ENCODE measurements at regions not wholly inside any gene's neighbourhood (a gene's known extent, or its start where the extent isn't known, plus 50 kb on each side); places are given as distances from the start of the nearest gene placed in this dataset.

DNA sequence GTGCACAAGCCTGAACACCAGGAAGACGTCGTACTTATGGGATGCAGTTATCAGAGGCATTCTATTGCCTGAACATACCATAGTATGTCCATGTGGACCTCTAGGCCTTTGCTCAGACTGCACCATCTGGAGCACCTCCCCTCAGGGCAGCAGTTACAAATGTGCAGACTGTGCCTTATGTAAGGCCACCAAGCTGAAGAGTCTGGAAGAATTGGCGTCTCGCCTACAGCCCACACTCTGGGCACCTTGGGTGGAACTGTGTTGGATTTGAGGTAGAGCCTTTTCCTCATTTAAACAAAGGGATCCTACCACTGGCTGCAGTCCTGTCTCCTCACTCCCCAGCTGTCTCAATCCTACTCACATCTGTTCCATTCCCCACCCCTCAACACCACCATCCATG, 204.3 kb upstream of the FRMD6 start:
- H3K4ac ChIP-seq (replicated peaks; ENCODE audit: insufficient read length, low read depth, low read length): no peak overlapping the region
- H2BK15ac ChIP-seq (ENCODE audit: low read length): no peak overlapping the region
- CTCF ChIA-PET (ENCODE audit: partially characterized antibody): interaction anchor here (1.3 to 1.7 kb wide), 2 partner anchors 15 to 164 kb away, joined by 3 to 4 read pairs; no protein-coding TSS in a partner anchor
- H4K91ac ChIP-seq (replicated peaks; ENCODE audit: insufficient read length, low read length): no peak overlapping the region
- no peak overlapping the region for H2BK5ac ChIP-seq (ENCODE audit: low read depth, low read length)
- no peaks in the 10 kb centered on the region for H3K4me1 ChIP-seq (replicated peaks in 1 of 4; ENCODE audit: control insufficient read depth in 3 of 4, insufficient read depth in 4 of 4, low read length in 3 of 4)
- no peaks in the 10 kb centered on the region for H3K9me3 ChIP-seq (ENCODE audit: insufficient read depth in 2 of 2, low read depth in 1 of 2, low read length in 1 of 2)
- no peak for DNase-seq (ENCODE audit: low read depth in 1 of 2, low spot score in 2 of 2)
- H3K36me3 ChIP-seq (ENCODE audit: control insufficient read depth in 2 of 4, insufficient read depth in 4 of 4, low read length in 3 of 4): no peaks in the 10 kb centered on the region
- no peaks in the 10 kb centered on the region for H3K79me1 ChIP-seq (ENCODE audit: low read depth, low read length)
- H4K8ac ChIP-seq (ENCODE audit: extremely low read depth, insufficient read depth, low read length): no peak overlapping the region
- H3K4me2 ChIP-seq (ENCODE audit: insufficient read depth in 1 of 2, low read depth in 2 of 2, low read length in 2 of 2): no peak overlapping the region
- H2BK12ac ChIP-seq (ENCODE audit: low read depth, low read length): no peak overlapping the region
- no peaks in the 10 kb centered on the region; a peak in 1 of 4 replicates for H3K79me2 ChIP-seq (ENCODE audit: control insufficient read depth in 1 of 2, insufficient read depth in 2 of 2, low read length in 2 of 2)
- WGBS, 2 experiments (ENCODE audit: extremely low coverage in 1 of 2, insufficient coverage in 1 of 2, insufficient read length in 1 of 2, insufficient replicate concordance in 2 of 2, low coverage in 1 of 2, low lambda C conversion rate in 2 of 2, missing lambda C conversion rate in 1 of 2): 91% methylated on average over 4 of the region's 4 CpGs; no CpG with 5 or more reads in 1 of the 2 experiments
- H2AK5ac ChIP-seq (ENCODE audit: low read depth, low read length): no peak overlapping the region
- no peak for FAIRE-seq
- no peak overlapping the region for H3K4me3 ChIP-seq (ENCODE audit: extremely low read depth in 1 of 4, insufficient read depth in 2 of 4, low read depth in 3 of 4, low read length in 4 of 4)
- no peak overlapping the region for H3K23ac ChIP-seq (ENCODE audit: insufficient read length)
- no peak overlapping the region for H2BK120ac ChIP-seq (replicated peaks; ENCODE audit: low read depth, low read length)
- no peak overlapping the region for H3K9ac ChIP-seq (replicated peaks in 1 of 4; ENCODE audit: extremely low read depth in 1 of 4, low read depth in 3 of 4, low read length in 3 of 4)
- no peak for TF ChIP-seq BCL11A (IDR thresholded peaks at IDR 0.05; ENCODE audit: low read depth in 2 of 2, low read length in 2 of 2)
- TF ChIP-seq CREB1 (IDR thresholded peaks at IDR 0.05): no peak
- no peak for TF ChIP-seq KDM5A (IDR thresholded peaks at IDR 0.05; ENCODE audit: low read length)
- TF ChIP-seq TAF7 (optimal IDR thresholded peaks at IDR 0.05; ENCODE audit: borderline replicate concordance, low read depth, low read length): no peak
- no peak overlapping the region for H3K14ac ChIP-seq (ENCODE audit: insufficient read length)
- no peak overlapping the region for H2BK20ac ChIP-seq (ENCODE audit: low read length)
- H3K23me2 ChIP-seq (ENCODE audit: low read depth, low read length): no peaks in the 10 kb centered on the region; the same call in 1 of the 2 replicates
- no peaks in the 10 kb centered on the region for H4K20me1 ChIP-seq (replicated peaks in 1 of 2; ENCODE audit: control insufficient read depth in 1 of 2, insufficient read depth in 2 of 2, low read length in 2 of 2)
- H3K27me3 ChIP-seq (replicated peaks in 1 of 4; ENCODE audit: control insufficient read depth in 3 of 4, extremely low read depth in 1 of 4, insufficient read depth in 3 of 4, low read length in 3 of 4): no peaks in the 10 kb centered on the region
- POLR2A ChIA-PET (ENCODE audit: partially characterized antibody): interaction anchor here (1.2 kb wide), 1 partner anchor 203 kb away, joined by 3 read pairs; no protein-coding TSS in a partner anchor
- no peak overlapping the region for H4K5ac ChIP-seq (ENCODE audit: insufficient read length, low read depth, low read length)
- H2AFZ ChIP-seq (ENCODE audit: low read length): no peak overlapping the region
- no peak overlapping the region for H3K56ac ChIP-seq (replicated peaks; ENCODE audit: insufficient read length, low read depth, low read length)
- no peak overlapping the region for H3K18ac ChIP-seq (ENCODE audit: extremely low read depth, low read length)
- no peak overlapping the region for H3K27ac ChIP-seq (ENCODE audit: low read depth, low read length)

All from H1 (cell line).